Right ventricle myocardium inferior (tissue), 1 donor: ENCODE measurements at regions not wholly inside any gene's neighbourhood (a gene's known extent, or its start where the extent isn't known, plus 50 kb on each side); places are given as distances from the start of the nearest gene placed in this dataset.

Source experiments
- ATAC-seq: fragments of 200-7000 bp; cut with Tn5 transposase; one replicate; pipeline ENCODE4 v1.9.1; 2020; ENCODE audit warnings: mild to moderate bottlenecking, moderate library complexity
- DNase-seq: peaks from one replicate; pipeline ENCODE4 v3.0.0; 2021; ENCODE audit errors: missing footprints
- intact Hi-C: fragments of 100-400 bp; cut with DNase I; formaldehyde crosslinking; loops from one replicate; pipeline ENCODE4 v1.11.0; 2022
- donor health status: DM: no; HTN: yes; CAD: no; lungs with severe emphysema.

GRCh38 chr15:70409388-70409787 is 311.7 kb upstream of the TLE3 start:
- no peak for ATAC-seq
- intact Hi-C loops = no loop called here
- DNase-seq = no peak

- ATAC-seq (no peak), DNase-seq (no peak)
- intact Hi-C loops = no loop called here
These were observed 310.2 kb upstream of the TLE3 start for GRCh38 chr15:70407955-70408354.

GRCh38 chr15:70407336-70407670 is 309.6 kb upstream of the TLE3 start:
- intact Hi-C loops = no loop called here
- ATAC-seq = no peak
- DNase-seq = no peak

GRCh38 chr15:70406617-70407335 is 309.1 kb upstream of the TLE3 start:
- ATAC-seq = no peak
- intact Hi-C loops = no loop called here
- no peak for DNase-seq

GRCh38 chr15:70401709-70402108 is 304.0 kb upstream of the TLE3 start:
- intact Hi-C loops = no loop called here
- DNase-seq (no peak), ATAC-seq (peak; percentile 37)

GRCh38 chr15:70400766-70401541 is 303.2 kb upstream of the TLE3 start:
- DNase-seq (no peak), ATAC-seq (peak; percentile 48)
- intact Hi-C loops = no loop called here

GRCh38 chr15:70399204-70399603 is 301.5 kb upstream of the TLE3 start:
- no peak for ATAC-seq
- no peak for DNase-seq
- intact Hi-C loops = no loop called here

GRCh38 chr15:70398694-70399093 is 301.0 kb upstream of the TLE3 start:
- DNase-seq = no peak
- intact Hi-C loops = no loop called here
- no peak for ATAC-seq

GRCh38 chr15:70396807-70397206 is 299.1 kb upstream of the TLE3 start:
- ATAC-seq (no peak), DNase-seq (no peak)
- intact Hi-C loops = no loop called here

- DNase-seq = no peak
These were observed 297.4 kb upstream of the TLE3 start for GRCh38 chr15:70395164-70395563.

GRCh38 chr15:70390723-70391122 is 293.0 kb upstream of the TLE3 start:
- DNase-seq = no peak
- intact Hi-C loops = no loop called here
- no peak for ATAC-seq

More at GRCh38 chr15:70395164-70395563, 297.4 kb upstream of the TLE3 start:
- no peak for ATAC-seq
- intact Hi-C loops = no loop called here

GRCh38 chr15:70387993-70388392 is 290.3 kb upstream of the TLE3 start:
- ATAC-seq (no peak), DNase-seq (no peak)

GRCh38 chr15:70387081-70387480 is 289.4 kb upstream of the TLE3 start:
- intact Hi-C loops = no loop called here
- DNase-seq (no peak), ATAC-seq (no peak)

More at GRCh38 chr15:70387993-70388392, 290.3 kb upstream of the TLE3 start:
- intact Hi-C loops = no loop called here

GRCh38 chr15:70385711-70386110 is 288.0 kb upstream of the TLE3 start:
- ATAC-seq (no peak), DNase-seq (no peak)
- intact Hi-C loops = no loop called here

- ATAC-seq = no peak
- DNase-seq = no peak
- intact Hi-C loops = no loop called here
These were observed 287.3 kb upstream of the TLE3 start for GRCh38 chr15:70385052-70385451.

GRCh38 chr15:70383856-70384255 is 286.1 kb upstream of the TLE3 start:
- intact Hi-C loops = no loop called here
- ATAC-seq (no peak), DNase-seq (no peak)

GRCh38 chr15:70382762-70383458 is 285.2 kb upstream of the TLE3 start:
- DNase-seq (peak; percentile 50), ATAC-seq (no peak)
- intact Hi-C loops = no loop called here

GRCh38 chr15:70382009-70382749 is 284.5 kb upstream of the TLE3 start:
- DNase-seq (no peak), ATAC-seq (no peak)
- intact Hi-C loops = no loop called here
